ENCODE measurements at regions not wholly inside any gene's neighbourhood (a gene's known extent, or its start where the extent isn't known, plus 50 kb on each side); places are given as distances from the start of the nearest gene placed in this dataset.

DNA sequence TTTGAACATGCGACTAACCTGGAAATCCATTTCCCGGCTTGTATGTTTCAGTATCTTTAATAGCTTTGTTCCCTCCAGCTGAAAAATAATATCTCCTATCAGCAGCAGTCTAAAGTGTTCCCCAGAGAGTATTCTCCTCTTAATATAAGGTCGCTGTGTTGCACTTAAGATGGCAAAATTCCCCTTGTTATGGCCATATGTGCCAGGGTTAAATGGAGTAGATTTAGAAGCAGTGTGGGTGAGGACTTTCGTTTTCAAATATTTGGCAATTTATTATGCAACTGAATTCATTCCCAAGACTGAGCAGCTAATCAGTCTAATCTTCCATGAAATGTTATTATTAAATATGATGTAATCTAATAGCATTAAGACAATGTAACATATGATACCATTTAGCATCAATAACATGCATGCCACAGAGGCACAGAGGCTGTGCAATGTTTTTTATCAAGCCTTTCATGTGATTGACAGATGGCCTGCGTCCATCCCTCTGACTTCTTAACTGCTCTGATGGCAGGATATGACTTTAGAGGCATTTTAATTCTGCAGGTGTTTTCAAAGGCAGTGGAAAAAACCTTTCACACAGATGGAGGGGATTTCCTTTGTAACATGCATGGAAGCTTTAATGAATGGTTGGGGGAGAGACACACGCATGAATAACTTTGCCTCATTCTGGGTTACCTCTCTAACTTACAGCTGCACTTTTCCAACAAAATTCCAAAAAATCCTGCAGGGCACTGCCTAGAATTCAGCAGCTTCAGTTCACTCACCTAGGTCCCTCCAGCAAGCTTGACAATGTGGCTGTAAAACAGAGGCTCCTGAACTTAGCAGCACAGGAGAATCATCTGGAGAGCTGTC lies 55.1 kb upstream of the ZPBP start:
- TF ChIP-seq, protein P1, sequence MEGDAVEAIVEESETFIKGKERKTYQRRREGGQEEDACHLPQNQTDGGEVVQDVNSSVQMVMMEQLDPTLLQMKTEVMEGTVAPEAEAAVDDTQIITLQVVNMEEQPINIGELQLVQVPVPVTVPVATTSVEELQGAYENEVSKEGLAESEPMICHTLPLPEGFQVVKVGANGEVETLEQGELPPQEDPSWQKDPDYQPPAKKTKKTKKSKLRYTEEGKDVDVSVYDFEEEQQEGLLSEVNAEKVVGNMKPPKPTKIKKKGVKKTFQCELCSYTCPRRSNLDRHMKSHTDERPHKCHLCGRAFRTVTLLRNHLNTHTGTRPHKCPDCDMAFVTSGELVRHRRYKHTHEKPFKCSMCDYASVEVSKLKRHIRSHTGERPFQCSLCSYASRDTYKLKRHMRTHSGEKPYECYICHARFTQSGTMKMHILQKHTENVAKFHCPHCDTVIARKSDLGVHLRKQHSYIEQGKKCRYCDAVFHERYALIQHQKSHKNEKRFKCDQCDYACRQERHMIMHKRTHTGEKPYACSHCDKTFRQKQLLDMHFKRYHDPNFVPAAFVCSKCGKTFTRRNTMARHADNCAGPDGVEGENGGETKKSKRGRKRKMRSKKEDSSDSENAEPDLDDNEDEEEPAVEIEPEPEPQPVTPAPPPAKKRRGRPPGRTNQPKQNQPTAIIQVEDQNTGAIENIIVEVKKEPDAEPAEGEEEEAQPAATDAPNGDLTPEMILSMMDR (IDR thresholded peaks at IDR 0.05; ENCODE audit: extremely low read depth in 1 of 2, insufficient read depth in 1 of 2, low read depth in 1 of 2, low read length in 2 of 2): no peak
- TF ChIP-seq POLR2AphosphoS5 (IDR thresholded peaks at IDR 0.05; ENCODE audit: insufficient read depth, low read depth, low read length) (no peak), POLR2A (IDR thresholded peaks at IDR 0.05; ENCODE audit: low read depth, low read length) (no peak)

Data from endothelial cell of umbilical vein (primary cell).